NT2/D1 (cell line): ENCODE measurements at regions not wholly inside any gene's neighbourhood (a gene's known extent, or its start where the extent isn't known, plus 50 kb on each side); places are given as distances from the start of the nearest gene placed in this dataset.

Experiments
- SUZ12 ChIP-seq: IDR thresholded peaks from 2 replicates; pipeline ENCODE4 v1.6.1; 2011; ENCODE audit not compliant: insufficient read length, insufficient read depth; ENCODE audit errors: extremely low read depth
- YY1 ChIP-seq: IDR thresholded peaks from 2 replicates; pipeline ENCODE4 v1.6.1; 2011; ENCODE audit not compliant: insufficient read length, insufficient read depth
- ZNF274 ChIP-seq: IDR thresholded peaks from 2 replicates; pipeline ENCODE4 v1.6.1; 2011; ENCODE audit warnings: mild to moderate bottlenecking, low read depth, low read length

DNA sequence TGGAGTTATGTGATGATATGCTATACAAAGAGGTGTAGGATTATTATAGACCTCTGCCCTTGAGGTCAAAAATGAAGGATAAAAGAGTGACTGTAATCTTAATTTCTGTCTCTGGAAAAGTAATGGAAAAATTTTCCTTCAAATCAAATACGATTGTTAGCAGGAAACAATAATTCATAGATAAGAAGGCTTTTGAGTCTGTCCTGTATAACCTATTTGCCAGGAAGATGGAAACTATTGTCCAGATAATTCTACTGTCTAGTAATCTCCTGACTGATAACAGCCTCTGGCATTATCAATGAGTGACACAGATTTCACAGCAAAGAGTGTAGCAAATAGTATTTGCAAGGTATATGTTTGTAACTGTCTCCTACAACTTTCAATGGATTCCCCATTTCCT lies 307.8 kb downstream of the MTX2 start:
- no peak for TF ChIP-seq ZNF274
- TF ChIP-seq YY1, result no peak
- TF ChIP-seq SUZ12, result no peak
